Breast epithelium (tissue), 3 donors: ENCODE measurements at regions not wholly inside any gene's neighbourhood (a gene's known extent, or its start where the extent isn't known, plus 50 kb on each side); places are given as distances from the start of the nearest gene placed in this dataset.

Source experiments
- POLR2A ChIP-seq: fragments of 450-650 bp; IDR thresholded peaks from one replicate; pipeline ENCODE4 v1.6.1; 2016; ENCODE audit warnings: antibody characterized with exemption, mild to moderate bottlenecking, moderate library complexity
- TF ChIP-seq, protein P1 (sequence below), 3 donors: fragments of 450-650 bp; IDR thresholded peaks; one replicate each; pipeline ENCODE4 v1.5.1; 2016 to 2017; ENCODE audit warnings: antibody characterized with exemption in 3 of 3, mild to moderate bottlenecking in 3 of 3, moderate library complexity in 3 of 3

DNA sequence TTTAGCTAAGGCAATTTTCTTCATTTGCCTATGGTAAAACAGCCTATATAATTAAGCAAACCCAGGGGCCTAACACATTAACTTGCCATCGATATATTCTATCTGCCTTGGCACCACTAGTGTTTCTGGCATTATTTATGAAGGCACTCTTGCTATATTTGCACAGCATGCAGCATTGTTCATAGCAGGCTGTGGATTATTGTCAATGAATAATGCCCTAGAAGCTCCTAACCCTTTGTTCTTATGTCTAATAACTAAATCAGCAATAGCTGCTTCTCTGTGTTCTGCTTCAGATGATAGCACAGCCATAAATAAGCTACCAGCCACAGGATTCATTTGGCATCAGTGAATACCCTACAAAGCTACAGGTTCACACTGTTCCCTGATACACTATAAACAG, 254.8 kb upstream of the STXBP5 start:
- TF ChIP-seq, protein P1, sequence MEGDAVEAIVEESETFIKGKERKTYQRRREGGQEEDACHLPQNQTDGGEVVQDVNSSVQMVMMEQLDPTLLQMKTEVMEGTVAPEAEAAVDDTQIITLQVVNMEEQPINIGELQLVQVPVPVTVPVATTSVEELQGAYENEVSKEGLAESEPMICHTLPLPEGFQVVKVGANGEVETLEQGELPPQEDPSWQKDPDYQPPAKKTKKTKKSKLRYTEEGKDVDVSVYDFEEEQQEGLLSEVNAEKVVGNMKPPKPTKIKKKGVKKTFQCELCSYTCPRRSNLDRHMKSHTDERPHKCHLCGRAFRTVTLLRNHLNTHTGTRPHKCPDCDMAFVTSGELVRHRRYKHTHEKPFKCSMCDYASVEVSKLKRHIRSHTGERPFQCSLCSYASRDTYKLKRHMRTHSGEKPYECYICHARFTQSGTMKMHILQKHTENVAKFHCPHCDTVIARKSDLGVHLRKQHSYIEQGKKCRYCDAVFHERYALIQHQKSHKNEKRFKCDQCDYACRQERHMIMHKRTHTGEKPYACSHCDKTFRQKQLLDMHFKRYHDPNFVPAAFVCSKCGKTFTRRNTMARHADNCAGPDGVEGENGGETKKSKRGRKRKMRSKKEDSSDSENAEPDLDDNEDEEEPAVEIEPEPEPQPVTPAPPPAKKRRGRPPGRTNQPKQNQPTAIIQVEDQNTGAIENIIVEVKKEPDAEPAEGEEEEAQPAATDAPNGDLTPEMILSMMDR (IDR thresholded peaks at IDR 0.05) = no peak
- TF ChIP-seq POLR2A = no peak
